Kidney (tissue), 13 donors: ENCODE measurements at regions not wholly inside any gene's neighbourhood (a gene's known extent, or its start where the extent isn't known, plus 50 kb on each side); places are given as distances from the start of the nearest gene placed in this dataset.

Experiments used
- DNase-seq, 5 donors: peaks; one replicate each; pipeline ENCODE4 v3.0.0-alpha.2; 2013 to 2020
- FAIRE-seq: peaks from 2 replicates; lab custom pipeline; 2012; peaks lifted over from hg19 to GRCh38; lab: Jason Lieb, UNC
- H3K27ac ChIP-seq, 2 donors: one replicate each; pipeline ENCODE4 v1.7.0; 2013; ENCODE audit warnings: low read depth in 2 of 2, low read length in 2 of 2, inconsistent platforms in 1 of 2
- H3K27me3 ChIP-seq: one replicate; pipeline ENCODE4 v1.7.1; 2013; ENCODE audit warnings: low read length, inconsistent platforms; ENCODE audit not compliant: control insufficient read depth, insufficient read depth
- H3K36me3 ChIP-seq, 3 donors: one replicate each; pipeline versions ENCODE4 v1.7.0 to v1.7.1; 2013; ENCODE audit warnings: low read length in 3 of 3, control low read depth in 1 of 3, inconsistent platforms in 1 of 3; ENCODE audit not compliant: insufficient read depth in 3 of 3, control insufficient read depth in 2 of 3
- H3K4me1 ChIP-seq, 3 donors: one replicate each; pipeline versions ENCODE4 v1.7.0 to v1.7.1; 2013; ENCODE audit warnings: low read length in 3 of 3, inconsistent platforms in 1 of 3, low read depth in 1 of 3; ENCODE audit not compliant: control insufficient read depth in 2 of 3, insufficient read depth in 2 of 3
- H3K4me3 ChIP-seq, 3 donors: one replicate each; pipeline versions ENCODE4 v1.7.0 to v1.8.1; 2013; ENCODE audit warnings: low read length in 3 of 3, control low read depth in 1 of 3, inconsistent platforms in 1 of 3
- H3K9ac ChIP-seq, 3 donors: one replicate each; pipeline versions ENCODE4 v1.7.0 to v1.7.1; 2013; ENCODE audit warnings: low read length in 3 of 3, control low read depth in 1 of 3, inconsistent platforms in 1 of 3
- H3K9me3 ChIP-seq, 3 donors: one replicate each; pipeline versions ENCODE4 v1.7.0 to v1.7.1; 2013; ENCODE audit warnings: low read length in 3 of 3, control low read depth in 1 of 3, inconsistent platforms in 1 of 3; ENCODE audit not compliant: control insufficient read depth in 2 of 3, insufficient read depth in 1 of 3
- CTCF ChIP-seq: IDR thresholded peaks from 3 replicates; pipeline ENCODE4 v1.5.1; 2012; ENCODE audit warnings: mild to moderate bottlenecking, moderate library complexity, borderline replicate concordance; ENCODE audit not compliant: insufficient read depth; ENCODE audit errors: extremely low read depth
- intact Hi-C: fragments of 100-400 bp; cut with DNase I; formaldehyde crosslinking; loops from one replicate; pipeline ENCODE4 v1.11.1; 2022
- donor health status: control.
- donor health status: control.
- donor health status: control.
- donor health status: control.
- donor health status: control.
- donor health status: DM: yes; HTN: yes; CAD: no.
- donor health status: Normal renal cell carcinoma (clear cell type).

- no peak overlapping the region for H3K4me3 ChIP-seq
- no peaks in the 10 kb centered on the region for H3K4me1 ChIP-seq
- H3K36me3 ChIP-seq, result no peaks in the 10 kb centered on the region
- no peaks in the 10 kb centered on the region for H3K27me3 ChIP-seq
- intact Hi-C loops, result no loop called here
- peaks cover 0 to 7% (median 0%) of the 10 kb centered on the region in 3 donors for H3K9me3 ChIP-seq
- peak in 1 of 5 donors; percentile 48 for DNase-seq
- no peak overlapping the region for H3K9ac ChIP-seq
- H3K27ac ChIP-seq, result no peak overlapping the region
- TF ChIP-seq CTCF, result no peak
- no peak for FAIRE-seq
Observed at GRCh38 chr3:137906985-137907649, 102.8 kb upstream of the CLDN18 start.

DNA sequence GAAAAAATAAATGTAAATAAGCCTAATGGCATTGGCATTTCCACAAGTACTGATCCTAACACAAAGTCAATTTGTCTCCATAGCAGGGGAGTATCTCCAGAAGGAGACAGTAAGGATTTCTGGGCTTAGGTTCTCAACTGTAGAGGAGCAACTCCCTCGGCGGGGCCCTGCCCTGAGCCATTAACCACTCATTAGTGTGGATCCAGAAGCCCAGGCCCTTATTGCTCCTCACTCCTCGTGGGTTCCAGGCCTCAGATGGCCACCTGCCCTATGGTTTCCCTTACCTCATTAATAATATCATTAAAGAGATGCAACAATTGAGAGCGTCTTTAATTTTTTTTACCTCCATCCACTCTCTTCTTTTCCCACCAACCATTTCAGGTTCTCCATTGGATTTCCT is 85.3 kb upstream of the CLDN18 start:
- FAIRE-seq (no peak), DNase-seq (no peak)
- no peaks in the 10 kb centered on the region for H3K9me3 ChIP-seq

DNA sequence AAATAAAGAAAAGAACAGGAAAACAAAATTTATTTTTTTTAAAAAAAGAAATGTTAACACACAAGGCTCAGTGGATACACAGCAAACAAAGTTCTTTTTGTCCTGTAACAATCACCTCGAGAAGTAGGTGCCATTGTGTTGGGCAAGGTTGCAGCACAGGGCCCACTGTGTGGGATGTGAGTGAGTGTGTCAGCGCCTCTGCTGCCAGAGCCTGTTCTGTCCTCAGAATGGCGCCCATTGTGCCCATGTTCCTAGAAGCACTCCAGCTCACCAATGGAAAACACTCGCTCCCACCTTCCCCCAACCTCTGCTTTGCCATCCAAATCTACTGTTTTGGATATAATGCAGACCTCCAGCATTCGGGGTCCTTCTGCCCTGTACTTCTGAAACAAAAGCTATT is 84.9 kb upstream of the CLDN18 start:
- no peak for FAIRE-seq
- intact Hi-C loops, result no loop called here
- H3K4me1 ChIP-seq, result no peaks in the 10 kb centered on the region

More for the DNA sequence above, 85.3 kb upstream of the CLDN18 start:
- intact Hi-C loops, result no loop called here
- Histone ChIP-seq H3K9ac (no peak overlapping the region), H3K4me1 (no peaks in the 10 kb centered on the region), H3K27me3 (no peaks in the 10 kb centered on the region), H3K36me3 (no peaks in the 10 kb centered on the region), H3K4me3 (no peak overlapping the region), H3K27ac (no peak overlapping the region)
- no peak for TF ChIP-seq CTCF

More for the DNA sequence above, 84.9 kb upstream of the CLDN18 start:
- Histone ChIP-seq H3K9me3 (no peaks in the 10 kb centered on the region), H3K27ac (no peak overlapping the region), H3K36me3 (no peaks in the 10 kb centered on the region), H3K27me3 (no peaks in the 10 kb centered on the region), H3K9ac (no peak overlapping the region), H3K4me3 (no peak overlapping the region)
- no peak for TF ChIP-seq CTCF
- no peak for DNase-seq
